GM18505 (cell line): ENCODE measurements at regions not wholly inside any gene's neighbourhood (a gene's known extent, or its start where the extent isn't known, plus 50 kb on each side); places are given as distances from the start of the nearest gene placed in this dataset.

Experiments used
- ATAC-seq: cut with Tn5 transposase; IDR thresholded peaks from one replicate; pipeline ENCODE4 v1.9.1; 2021; ENCODE audit not compliant: unreplicated experiment
- POLR2A ChIP-seq: IDR thresholded peaks from 4 replicates; pipeline ENCODE4 v1.6.1; 2011; ENCODE audit warnings: borderline replicate concordance; ENCODE audit not compliant: insufficient read depth, insufficient read length; ENCODE audit errors: extremely low read depth

DNA sequence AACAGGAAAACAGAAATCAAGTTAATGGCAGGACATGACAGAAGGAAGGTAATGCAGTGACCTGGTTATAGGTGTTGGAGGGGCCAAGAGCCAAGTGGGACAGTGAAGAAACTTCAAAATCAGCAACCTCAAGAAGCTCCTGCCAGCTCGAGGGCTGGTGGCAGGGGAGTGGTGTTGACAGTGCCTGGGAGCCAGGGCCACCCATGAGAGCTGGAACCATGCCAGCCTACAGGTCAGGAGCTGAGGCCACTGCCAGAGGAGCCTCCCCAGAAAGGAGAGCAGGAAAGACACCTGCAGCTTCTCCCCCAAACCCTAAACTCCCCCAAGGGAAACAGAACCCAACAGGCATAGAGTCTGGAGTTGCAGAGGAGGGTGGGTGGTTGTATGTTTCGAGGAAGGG lies 262.1 kb downstream of the LRFN2 start:
- ATAC-seq: no peak
- TF ChIP-seq POLR2A: no peak

DNA sequence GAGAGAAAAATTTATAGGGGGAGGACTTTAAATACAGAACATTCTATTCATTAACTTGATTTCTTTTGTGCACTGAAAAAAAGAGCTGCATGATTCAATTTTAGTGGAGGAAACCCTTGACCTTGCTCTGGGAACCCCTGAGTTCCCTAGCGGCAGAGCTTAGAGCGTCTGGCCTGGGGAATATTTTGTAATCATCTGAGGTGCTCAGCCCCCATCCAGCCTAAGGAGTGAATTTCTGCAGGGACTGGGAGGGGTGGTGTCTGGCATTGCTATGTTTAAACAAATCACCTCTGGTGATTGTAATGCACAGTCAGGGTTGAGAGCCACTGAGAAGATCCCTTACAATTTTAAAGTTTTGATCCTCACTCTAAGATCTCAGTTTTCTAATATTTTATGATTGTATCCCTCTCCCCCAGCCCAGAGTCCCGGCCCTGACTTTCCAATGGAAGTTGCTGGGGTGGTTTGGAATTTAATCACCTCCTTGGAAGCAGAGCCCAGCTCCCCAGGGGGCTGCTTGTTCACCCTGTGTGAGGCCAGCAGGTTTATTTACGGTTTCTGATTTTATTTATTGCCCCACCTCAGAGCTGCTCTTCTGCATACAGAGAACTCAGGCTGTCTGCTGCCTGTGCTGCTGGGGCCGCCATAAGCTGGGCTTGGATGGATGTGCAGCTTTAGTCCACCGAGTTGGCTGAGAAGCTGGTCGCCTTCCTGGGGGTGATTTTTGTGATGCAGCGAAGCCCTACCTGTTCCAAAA lies 263.1 kb downstream of the LRFN2 start:
- no peak for TF ChIP-seq POLR2A
- no peak for ATAC-seq

DNA sequence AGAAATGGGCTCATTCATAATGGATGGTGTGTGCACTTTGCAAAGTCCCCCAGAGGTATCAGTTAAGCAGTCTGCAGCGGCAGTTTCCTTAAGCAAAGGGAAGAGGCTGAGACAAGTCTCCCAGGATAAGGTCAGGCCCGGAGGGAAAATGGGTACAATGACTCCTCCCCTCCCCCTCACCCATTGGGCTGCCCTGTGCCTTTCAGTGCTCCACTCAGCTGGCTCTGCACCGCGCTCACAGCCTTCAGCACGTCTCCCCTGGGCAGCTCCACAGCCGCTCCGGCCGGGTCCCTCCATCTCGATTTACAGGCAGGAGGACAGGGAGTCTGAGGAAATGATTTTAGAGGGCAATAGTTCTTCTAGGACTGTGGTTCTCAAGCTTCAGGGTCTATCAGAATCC lies 264.8 kb downstream of the LRFN2 start:
- no peak for ATAC-seq
- no peak for TF ChIP-seq POLR2A

DNA sequence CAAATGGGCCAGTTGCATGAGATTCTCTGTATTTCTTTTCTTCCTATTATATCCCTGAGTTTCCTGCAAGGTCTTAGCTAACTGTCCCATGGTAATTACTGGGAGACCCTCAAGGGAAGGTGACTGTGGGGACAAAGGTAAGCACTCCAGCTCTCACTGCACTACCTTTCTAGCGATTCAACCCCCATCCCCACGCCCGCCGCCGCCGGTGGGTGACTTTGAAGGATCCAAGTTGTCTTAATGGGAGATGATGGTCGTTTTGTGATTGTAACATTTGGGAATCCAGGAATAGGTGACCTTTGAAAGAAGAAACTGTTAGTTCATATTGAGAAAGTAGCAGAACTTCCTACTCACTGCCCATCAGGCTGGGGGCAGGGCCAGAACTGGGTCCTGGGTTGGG lies 265.5 kb downstream of the LRFN2 start:
- ATAC-seq: no peak
- no peak for TF ChIP-seq POLR2A

DNA sequence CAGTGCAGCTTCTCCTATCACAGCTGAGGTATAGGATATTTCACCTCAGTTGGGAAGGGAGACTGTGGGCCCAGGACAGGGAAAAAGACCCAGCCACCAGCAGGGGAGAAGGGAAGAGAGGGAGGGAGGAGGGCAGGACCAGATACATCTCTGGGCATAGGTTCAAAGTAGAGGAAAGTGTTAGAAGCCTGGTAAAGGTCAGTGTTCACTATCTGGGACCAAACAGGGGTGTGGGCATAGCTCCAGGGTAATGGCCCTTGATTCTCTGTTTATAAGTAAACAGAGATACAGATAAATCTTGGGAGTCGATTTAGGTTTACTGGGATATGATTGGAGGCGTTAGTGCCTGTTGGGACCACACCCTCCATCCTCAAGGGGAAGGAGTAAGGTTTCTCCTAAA lies 266.2 kb downstream of the LRFN2 start:
- ATAC-seq: no peak

DNA sequence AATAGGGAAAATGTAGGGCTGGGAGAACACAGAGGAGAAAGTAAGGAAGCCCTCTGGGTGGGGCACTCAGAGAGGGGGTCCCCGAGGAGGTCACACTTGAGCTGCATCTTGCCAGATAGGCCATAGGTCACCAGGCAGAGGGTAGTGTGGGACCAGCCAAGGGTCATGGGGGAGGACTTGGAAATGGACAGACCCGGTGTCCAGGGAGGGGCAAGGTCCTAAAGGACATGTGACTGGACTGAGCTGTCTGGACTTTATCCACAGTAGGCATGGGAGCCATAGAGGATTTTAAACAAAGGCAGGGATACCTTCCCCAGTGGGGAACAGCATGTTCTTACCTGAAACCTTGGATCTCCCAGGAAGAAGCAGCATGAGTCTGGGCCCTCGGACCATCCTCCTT lies 266.7 kb downstream of the LRFN2 start:
- no peak for ATAC-seq
- TF ChIP-seq POLR2A: no peak

More for the DNA sequence above, 266.2 kb downstream of the LRFN2 start:
- no peak for TF ChIP-seq POLR2A

DNA sequence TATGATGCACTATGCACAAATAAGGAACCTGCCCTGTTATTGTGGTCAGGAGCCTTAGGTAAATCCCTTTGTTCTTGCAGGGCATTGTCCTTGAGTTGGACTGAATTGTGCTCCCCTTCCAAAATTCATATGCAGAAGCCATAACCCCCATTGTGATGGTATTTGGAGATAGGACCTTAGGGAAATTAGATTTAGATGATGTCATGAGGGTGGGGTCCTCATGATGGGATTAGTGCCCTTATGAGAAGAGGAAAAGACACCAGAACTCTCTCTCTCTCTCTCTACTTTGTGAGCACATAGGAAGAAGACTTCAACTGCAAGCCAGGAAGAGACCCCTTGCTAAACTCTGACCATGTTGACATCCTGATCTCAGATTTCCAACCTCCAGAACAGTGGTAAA lies 268.0 kb downstream of the LRFN2 start:
- no peak for ATAC-seq
- no peak for TF ChIP-seq POLR2A

DNA sequence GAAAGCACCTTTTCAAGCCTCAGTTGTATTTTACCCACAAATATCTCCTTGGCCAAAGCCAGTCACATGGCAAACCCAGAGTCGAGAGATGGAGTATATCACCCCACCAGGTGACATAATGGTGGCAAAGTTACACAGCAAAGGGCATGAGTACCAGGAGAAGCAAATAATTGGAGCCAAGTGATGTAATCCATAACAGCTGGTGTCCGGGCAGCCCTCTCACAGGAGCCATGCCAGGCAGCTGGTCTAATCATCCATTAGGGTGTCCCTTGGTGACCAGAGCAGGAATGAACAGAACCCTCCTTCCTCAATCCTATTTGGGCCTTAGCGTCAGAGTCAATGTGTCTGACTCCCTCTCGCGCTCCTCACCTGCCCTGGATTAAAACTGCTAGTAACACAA lies 272.1 kb downstream of the LRFN2 start:
- TF ChIP-seq POLR2A: no peak
- ATAC-seq: no peak

DNA sequence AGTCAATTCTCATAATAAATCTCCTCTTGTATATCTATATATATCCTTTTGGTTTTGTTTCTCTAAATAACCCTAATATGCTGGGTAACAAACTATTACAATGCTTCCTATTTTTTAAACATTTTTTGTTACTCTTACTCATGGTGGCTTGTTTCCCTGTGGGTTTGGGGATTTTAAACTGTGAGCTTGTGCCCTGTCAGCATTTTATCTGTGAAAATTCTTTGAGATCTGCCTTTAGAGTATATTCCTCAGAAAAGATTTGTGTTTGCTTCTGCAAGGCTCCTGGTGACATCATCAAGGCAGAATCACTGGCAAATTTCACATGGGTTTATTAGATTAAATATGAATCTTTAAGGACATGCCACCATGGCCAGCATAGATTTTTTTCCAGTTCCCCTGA lies 273.6 kb downstream of the LRFN2 start:
- TF ChIP-seq POLR2A: no peak
- no peak for ATAC-seq

DNA sequence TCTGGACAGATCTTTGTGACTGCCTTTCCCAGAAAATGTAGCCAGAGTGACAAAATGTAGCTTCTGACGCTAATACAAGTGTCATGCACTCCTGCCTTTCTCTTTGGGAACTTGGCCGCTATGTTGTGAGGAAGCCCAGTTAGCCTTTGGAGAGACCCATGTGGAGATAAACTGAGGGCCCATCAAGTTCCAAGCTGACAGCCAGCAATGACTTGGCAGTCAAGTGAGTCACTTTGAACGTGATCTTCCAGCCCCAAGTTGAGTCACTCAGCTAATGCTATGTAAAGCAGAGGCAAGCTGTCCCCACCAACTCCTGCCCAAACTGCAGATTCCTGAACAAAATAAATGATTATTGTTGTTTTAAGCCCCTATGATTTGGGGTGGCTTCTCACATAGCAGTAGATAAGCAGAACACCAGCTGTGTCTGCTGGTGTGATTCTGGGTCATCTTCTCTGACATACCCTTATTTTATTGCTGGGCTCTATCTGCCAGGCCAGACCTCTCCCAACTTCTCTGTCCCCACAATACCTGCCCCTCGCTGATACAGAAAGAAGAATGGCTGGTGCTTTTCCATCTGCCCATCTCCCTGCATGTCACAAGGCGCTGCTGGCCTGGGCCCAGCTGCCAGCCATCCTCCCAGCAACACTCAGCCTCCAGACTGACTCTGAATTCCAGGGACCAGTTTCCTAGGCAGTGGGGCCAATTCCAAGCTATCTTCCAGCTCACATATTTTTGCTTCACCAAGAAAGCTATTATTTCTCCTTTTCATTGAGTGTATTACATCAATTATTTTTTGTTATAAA lies 274.8 kb downstream of the LRFN2 start:
- no peak for ATAC-seq
- no peak for TF ChIP-seq POLR2A

DNA sequence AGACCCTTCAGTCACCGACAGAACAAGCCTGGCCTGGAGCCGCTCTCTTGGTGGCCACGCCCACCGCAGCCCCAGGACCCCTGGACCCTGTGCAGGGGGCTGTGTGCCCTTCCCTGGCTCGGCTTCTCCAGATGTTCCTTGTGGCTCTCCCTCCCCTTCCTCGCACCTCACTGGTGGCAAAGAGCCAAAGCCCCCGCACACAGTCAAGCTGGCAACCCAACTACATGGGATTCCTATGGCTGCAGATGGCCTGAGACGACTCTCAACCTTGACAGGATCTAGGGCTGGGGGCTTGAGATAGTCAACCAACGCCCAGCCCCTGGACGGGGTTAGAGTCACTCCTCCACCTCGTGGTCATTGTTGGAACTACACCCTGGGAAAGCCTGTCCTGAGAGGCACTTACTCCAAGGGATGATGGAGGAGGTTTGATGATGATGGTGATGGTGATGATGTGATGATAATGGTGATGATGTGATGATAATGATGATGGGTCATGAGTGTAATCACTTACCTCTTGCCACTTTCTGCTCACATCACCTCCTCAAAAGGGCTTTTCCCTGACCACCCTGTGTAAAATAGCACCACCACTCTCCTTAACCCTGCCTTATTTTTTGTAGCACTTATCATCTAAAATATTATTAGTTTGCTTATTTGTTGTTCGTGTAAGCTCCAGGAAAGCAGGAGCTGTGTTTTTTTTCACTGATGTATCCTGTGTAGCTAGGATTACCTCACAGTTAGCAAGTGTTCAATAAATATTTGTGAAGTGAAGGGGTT lies 278.4 kb downstream of the LRFN2 start:
- no peak for ATAC-seq
- no peak for TF ChIP-seq POLR2A

DNA sequence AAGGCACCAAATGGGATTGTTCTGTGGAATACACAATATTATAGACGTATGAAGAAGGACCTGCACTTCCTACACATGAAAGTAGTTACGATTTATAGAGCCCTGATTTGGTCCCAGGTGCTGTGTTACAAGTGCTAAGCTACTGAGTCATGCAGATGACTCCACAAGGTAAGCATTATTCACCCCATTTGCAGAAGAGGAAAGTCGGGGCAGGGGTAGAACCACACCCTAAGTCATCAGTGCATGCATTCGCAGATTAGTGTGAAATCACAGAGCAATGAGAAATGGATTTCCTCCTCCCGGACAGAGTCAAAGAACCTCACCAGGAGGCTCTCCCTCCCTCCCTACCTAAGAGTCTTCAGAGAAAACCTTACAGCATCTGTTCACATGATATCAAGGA lies 279.5 kb downstream of the LRFN2 start:
- ATAC-seq: no peak
- no peak for TF ChIP-seq POLR2A

DNA sequence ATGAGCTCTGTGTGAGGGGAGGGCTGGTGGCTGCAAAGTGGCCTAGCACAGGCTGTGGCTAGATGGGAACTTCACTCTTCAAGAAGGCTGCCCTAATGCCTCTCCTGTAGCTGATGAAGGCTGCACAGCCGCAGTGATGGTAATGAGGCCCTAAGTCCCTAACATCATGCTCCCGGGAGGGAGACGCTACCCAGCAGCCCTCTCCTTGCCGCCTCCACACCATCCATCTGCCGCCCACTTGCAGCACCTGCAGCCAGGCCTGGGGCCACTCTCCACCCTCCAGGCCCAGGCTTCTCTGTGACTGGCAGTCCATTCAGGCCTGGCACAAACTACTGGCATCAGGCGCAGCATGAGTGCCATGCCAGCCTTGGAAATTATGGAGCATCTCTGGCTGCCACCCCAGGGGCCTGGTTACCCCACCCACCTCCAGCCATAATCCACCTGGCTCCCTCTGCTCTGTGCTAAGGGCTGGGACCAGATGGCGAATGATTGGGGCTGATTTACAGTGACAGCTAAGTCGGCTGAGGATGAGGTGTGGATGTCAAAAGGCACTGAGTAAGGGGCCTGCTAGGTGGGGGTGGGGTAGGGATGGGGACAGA lies 284.2 kb downstream of the LRFN2 start:
- no peak for ATAC-seq
- no peak for TF ChIP-seq POLR2A
